GM21423 (cell line): ENCODE measurements at regions not wholly inside any gene's neighbourhood (a gene's known extent, or its start where the extent isn't known, plus 50 kb on each side); places are given as distances from the start of the nearest gene placed in this dataset.
"Not testable (repeated sequence)": the region's sequence is repeated elsewhere in the genome, so short reads cannot be mapped to it uniquely, and the experiment has no call there.

Source experiments
- ATAC-seq: cut with Tn5 transposase; IDR thresholded peaks from one replicate; pipeline ENCODE4 v1.9.1; 2021; ENCODE audit warnings: mild to moderate bottlenecking, moderate library complexity; ENCODE audit not compliant: unreplicated experiment

GRCh38 chr5:39934830-39935229 is 510.1 kb upstream of the DAB2 start:
- peak; percentile 56 for ATAC-seq

GRCh38 chr5:39933061-39933460 is 508.3 kb upstream of the DAB2 start:
- no peak for ATAC-seq

DNA sequence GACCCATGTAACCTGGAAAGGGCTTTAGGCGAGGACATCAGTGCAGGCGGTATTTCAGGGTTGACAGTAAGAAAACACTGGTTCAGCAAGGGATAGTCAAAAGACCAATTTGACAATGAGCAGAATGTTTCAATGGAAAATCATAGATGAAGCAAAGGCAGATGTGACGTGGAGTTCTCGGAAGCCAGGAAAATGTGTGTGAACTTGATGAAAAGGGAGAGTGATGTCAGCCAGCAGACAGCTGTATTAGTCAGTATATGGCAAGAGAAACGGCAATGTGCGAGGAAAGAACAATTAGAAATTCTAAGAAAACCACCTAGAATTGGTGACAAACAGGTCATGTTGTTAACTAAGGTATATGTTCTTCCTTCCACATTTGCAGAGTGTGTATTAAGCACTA is 503.9 kb upstream of the DAB2 start:
- no peak for ATAC-seq

- ATAC-seq: no peak
Observed at GRCh38 chr5:39919876-39920275, 495.1 kb upstream of the DAB2 start.

DNA sequence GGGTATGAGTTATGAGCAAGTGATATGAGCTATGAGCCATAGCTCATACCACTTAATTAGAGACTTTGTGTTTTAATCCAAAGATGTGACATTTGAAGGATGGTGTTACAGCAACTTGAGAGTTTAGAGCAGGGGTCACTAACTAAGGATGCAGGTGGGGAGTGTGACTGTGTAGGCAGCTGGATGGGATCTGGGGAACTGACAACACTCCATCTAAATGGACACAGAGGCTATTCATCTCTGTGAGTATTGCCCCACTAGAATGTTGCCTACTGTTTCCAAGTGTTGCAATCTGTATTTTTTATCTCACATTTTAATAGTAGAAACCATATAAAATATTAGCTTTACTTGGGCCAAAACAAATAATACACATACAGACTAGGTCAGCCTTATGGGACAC is 488.1 kb upstream of the DAB2 start:
- no peak for ATAC-seq

DNA sequence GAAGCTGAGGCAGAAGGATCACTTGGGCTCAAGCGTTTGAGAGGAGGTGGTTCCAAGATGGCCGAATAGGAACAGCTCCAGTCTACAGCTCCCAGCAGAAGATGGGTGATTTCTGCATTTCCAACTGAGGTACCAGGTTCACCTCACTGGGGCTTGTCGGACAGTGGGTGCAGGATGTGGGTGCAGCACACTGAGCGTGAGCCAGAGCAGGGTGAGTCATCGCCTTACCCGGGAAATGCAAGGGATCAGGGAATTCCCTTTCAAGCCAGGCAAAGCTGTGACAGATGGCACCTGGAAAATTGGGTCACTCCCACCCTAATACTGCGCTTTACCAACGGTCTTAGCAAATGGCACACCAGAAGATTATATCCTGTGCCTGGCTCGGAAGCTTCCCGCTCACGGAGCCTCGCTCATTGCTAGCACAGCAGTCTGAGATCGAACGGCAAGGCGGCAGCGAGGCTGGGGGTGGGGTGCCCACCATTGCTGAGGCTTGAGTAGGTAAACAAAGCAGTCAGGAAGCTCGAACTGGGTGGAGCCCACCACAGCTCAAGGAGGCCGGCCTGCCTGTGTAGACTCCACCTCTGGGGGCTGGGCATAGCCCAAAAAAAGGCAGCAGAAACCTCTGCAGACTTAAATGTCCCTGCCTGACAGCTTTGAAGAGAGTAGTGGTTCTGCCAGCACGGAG is 482.6 kb upstream of the DAB2 start:
- ATAC-seq: not testable (repeated sequence)

DNA sequence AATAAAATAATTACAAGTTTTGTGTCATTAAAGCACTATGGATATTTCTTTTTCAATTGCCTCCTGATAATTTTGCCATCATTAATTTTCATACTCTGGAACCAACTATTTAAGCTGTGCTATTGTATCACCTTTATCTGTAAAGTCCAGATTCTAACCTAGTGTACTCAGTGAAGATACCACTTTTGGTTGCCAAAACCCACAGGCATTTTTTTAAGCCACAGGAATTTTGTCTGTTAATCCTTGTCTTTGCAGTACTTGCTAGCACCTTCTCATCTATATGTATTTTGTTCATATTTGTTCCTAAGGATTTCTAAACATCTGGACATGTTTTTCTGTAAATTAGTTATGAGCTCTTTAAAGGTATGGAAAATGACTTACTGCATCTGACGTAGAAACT is 481.4 kb upstream of the DAB2 start:
- no peak for ATAC-seq

DNA sequence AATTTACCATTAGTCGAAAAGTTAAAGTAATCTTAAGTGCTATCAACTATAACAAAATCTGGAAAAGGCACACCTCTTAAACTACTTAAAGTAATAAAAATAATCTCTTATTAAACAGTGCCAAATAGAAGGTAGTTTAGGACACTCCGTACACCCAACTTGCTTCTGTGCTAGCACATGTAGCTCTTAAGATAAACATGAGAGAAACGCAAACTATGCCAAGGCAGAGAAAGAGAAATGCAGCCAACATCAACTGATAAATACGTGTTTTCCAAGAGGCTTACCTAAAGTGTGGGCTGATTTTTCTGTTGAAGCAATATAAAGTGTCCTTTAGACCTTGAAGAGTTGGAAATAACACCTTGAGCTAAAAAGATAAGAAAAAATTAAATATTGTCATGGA is 480.6 kb upstream of the DAB2 start:
- ATAC-seq: no peak

- no peak for ATAC-seq
Observed at GRCh38 chr5:39902626-39903025, 477.8 kb upstream of the DAB2 start.

- no peak for ATAC-seq
Observed at GRCh38 chr5:39898731-39899130, 474.0 kb upstream of the DAB2 start.

GRCh38 chr5:39896706-39897105 is 471.9 kb upstream of the DAB2 start:
- no peak for ATAC-seq

DNA sequence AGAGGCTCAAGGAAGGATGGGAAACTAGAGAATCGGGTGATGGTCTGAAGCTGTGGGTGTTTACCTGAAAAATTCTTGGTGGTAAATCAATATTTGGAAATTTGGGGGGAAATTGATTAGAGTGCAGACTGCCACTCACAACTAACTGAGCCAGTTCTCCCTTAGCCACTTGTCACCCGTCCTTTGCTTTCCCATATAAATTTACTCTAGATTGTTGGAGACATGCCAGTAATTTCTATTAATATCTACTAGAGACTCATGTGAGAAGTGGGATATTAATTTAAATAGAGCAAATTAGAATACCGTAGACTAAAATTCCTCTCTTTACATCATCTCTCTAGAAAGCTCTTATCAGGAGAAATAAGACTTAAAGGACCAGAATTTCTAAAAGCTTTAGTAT is 471.3 kb upstream of the DAB2 start:
- no peak for ATAC-seq

GRCh38 chr5:39892708-39893107 is 467.9 kb upstream of the DAB2 start:
- ATAC-seq: no peak

DNA sequence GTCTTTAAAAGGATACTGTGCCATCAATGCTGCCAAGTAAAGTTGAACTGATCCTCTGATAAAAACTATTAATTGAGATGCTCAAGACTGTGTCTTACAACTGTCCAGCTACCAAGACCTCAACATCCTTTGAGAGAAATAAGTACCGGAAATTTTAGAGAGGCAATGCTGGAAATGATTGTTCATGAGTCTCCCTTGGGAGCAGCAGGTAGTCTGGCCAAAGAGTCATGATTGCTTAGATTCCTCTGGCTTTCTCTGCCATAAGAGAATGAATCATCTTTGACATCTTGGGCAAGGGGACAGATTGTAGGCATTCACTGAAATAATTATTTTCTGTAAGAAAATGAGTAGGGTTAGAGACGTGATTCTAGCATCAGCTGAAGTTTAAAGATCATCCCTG is 466.6 kb upstream of the DAB2 start:
- ATAC-seq: no peak

- ATAC-seq: no peak
Observed at GRCh38 chr5:39880985-39881384, 456.2 kb upstream of the DAB2 start.

DNA sequence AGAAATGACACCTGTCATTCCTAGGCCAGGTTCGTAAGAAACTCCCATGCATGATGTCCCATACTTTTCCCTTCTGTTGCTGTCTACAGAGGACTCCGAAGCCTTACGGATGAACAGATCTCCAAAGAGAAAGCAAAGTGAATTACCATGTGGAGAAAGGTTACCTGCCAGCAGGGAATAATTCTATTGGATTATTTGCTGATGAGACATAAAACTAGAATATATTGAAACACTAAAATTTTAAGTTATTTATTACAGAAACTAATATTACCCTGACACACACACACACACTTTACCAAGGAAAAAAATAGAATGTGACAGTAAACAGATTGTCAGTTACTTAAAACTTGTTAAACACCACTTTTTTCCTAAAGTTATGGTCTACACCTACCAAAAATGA is 452.7 kb upstream of the DAB2 start:
- no peak for ATAC-seq

DNA sequence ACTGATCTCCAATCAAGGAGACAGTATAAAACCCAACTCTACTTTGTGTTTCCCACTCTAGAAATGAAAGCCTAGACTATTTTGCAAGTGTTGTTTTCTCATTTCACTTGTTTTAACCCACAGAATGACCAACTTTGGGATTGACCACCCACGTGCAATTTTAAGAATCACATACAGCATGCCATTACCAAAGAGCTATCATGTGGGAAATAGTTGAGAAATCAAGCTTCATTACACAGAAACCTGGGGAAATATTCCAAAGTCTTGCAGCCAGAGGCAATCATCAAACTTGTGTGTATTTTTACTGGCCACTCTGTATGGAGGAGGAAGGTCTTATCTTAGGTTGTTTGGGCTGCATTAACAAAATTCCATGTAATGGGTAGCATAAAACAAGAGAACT is 451.4 kb upstream of the DAB2 start:
- no peak for ATAC-seq

- ATAC-seq: no peak
Observed at GRCh38 chr5:39870137-39870536, 445.4 kb upstream of the DAB2 start.

- ATAC-seq: no peak
Observed at GRCh38 chr5:39869396-39869795, 444.6 kb upstream of the DAB2 start.

DNA sequence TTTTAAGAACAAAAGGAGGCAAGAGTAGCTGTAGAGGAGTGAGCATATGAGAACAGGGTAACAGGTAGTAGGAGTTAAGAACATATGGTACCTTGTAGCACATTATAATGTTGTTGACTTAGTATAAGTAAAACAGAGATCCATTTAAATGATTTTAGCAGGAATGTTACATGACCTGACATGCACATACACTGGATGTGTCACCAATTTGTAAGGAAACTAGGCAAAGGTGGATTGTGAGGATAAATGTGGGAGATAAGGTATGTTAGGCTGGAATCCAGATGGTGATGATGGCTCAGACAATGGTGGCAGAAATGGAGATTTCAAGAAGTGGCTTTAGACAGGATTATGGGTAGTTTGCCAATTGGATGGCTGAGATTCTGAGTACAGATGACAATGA is 443.1 kb upstream of the DAB2 start:
- ATAC-seq: no peak

- no peak for ATAC-seq
Observed at GRCh38 chr5:39863926-39864552, 439.3 kb upstream of the DAB2 start.

DNA sequence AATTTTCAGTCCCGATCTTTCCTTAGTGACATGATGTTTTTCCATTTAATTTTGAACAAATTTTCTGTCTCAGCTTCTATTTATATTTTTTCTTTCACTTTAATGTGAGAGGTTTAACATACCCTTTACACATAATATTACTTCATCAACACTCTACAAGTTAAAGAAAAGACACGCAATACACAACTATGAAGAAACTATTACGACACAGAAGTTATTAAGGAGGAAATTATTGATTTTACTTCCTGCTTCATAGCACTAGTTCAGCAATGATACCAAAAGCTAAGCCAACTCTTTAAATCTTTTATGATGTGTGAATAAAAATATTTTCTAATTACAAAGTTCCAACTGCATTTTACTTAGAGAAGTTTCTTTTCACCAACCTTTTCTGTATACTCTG is 432.3 kb upstream of the DAB2 start:
- no peak for ATAC-seq
